Ascending aorta (tissue), 2 donors: ENCODE measurements at regions not wholly inside any gene's neighbourhood (a gene's known extent, or its start where the extent isn't known, plus 50 kb on each side); places are given as distances from the start of the nearest gene placed in this dataset.

Source experiments
- DNase-seq, 2 donors: peaks; one replicate each; pipeline ENCODE4 v3.0.0-alpha.2; 2019; ENCODE audit warnings: low spot score in 2 of 2
- H3K27ac ChIP-seq, 2 donors: fragments of 200-600 bp; sonication (generic); one replicate each; pipeline ENCODE4 v1.5.1; 2016 to 2017; ENCODE audit warnings: mild to moderate bottlenecking in 1 of 2
- H3K27me3 ChIP-seq: fragments of 200-600 bp; sonication (generic); one replicate; pipeline ENCODE4 v1.5.1; 2017
- H3K36me3 ChIP-seq, 2 donors: fragments of 200-600 bp; sonication (generic); one replicate each; pipeline ENCODE4 v1.5.1; 2016
- H3K4me1 ChIP-seq, 2 donors: fragments of 200-600 bp; sonication (generic); one replicate each; pipeline ENCODE4 v1.5.1; 2016 to 2017; ENCODE audit warnings: mild to moderate bottlenecking in 1 of 2
- H3K4me3 ChIP-seq, 2 donors: fragments of 200-600 bp; sonication (generic); one replicate each; pipeline ENCODE4 v1.5.1; 2016 to 2017; ENCODE audit warnings: mild to moderate bottlenecking in 1 of 2
- H3K9me3 ChIP-seq, 2 donors: fragments of 200-600 bp; sonication (generic); one replicate each; pipeline ENCODE4 v1.5.1; 2016
- intact Hi-C: fragments of 100-400 bp; cut with DNase I; formaldehyde crosslinking; loops from one replicate; pipeline ENCODE4 v1.15.1; 2023
- TF ChIP-seq, protein P1 (sequence below), 3 experiments: fragments of 200-600 bp in 2 of 3; fragments of 450-650 bp in 1 of 3; sonication (generic) in 2 of 3; IDR thresholded peaks; one replicate each; pipeline ENCODE4 v1.5.1; 2016 to 2019; ENCODE audit warnings: antibody characterized with exemption in 3 of 3, mild to moderate bottlenecking in 1 of 3, moderate library complexity in 1 of 3

GRCh38 chr15:57789225-57789624 is 82.7 kb downstream of the POLR2M start:
- no peaks in the 10 kb centered on the region for H3K4me1 ChIP-seq
- no peak overlapping the region for H3K4me3 ChIP-seq
- H3K9me3 ChIP-seq, result no peaks in the 10 kb centered on the region
- H3K27me3 ChIP-seq, result no peaks in the 10 kb centered on the region
- TF ChIP-seq, protein P1, sequence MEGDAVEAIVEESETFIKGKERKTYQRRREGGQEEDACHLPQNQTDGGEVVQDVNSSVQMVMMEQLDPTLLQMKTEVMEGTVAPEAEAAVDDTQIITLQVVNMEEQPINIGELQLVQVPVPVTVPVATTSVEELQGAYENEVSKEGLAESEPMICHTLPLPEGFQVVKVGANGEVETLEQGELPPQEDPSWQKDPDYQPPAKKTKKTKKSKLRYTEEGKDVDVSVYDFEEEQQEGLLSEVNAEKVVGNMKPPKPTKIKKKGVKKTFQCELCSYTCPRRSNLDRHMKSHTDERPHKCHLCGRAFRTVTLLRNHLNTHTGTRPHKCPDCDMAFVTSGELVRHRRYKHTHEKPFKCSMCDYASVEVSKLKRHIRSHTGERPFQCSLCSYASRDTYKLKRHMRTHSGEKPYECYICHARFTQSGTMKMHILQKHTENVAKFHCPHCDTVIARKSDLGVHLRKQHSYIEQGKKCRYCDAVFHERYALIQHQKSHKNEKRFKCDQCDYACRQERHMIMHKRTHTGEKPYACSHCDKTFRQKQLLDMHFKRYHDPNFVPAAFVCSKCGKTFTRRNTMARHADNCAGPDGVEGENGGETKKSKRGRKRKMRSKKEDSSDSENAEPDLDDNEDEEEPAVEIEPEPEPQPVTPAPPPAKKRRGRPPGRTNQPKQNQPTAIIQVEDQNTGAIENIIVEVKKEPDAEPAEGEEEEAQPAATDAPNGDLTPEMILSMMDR (IDR thresholded peaks at IDR 0.05), result no peak
- H3K27ac ChIP-seq, result no peak overlapping the region
- intact Hi-C loops, result no loop called here
- no peak for DNase-seq
- no peaks in the 10 kb centered on the region for H3K36me3 ChIP-seq

DNA sequence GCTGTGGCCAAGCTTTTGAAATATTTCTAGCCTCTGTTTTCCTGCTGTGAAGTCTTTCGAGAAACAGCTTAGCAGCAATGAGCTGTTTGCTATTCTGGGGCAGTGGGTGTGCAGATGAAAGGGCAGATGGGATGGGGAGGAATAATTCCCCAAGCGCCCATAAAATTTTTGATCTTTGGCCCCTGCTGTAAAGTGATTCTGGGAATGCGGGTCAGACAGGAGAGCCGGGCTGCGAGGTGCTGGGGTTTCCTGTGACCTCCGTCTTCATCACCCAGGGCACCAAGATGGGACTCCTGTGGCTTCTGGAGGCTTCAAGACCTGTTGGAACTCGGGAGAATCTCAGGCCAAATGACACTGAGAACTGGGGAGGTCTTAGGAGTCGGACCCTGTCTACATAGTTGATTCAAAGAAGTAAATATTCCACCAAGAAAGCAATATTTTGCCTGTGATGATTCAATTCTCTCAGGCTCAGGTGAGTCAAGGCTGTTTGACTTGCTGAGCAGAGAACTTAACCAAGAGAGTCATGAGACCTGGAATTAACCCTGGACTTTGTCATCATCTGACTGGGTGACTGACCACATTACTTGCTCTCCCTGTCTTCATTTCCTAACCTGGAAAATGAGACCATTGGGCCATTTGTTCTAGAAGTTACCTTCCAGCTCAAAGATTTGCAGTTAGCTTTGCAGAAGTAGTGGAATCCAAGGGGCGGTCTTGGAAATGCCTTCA is 86.4 kb downstream of the POLR2M start:
- Histone ChIP-seq H3K36me3 (no peaks in the 10 kb centered on the region), H3K27ac (no peak overlapping the region), H3K27me3 (no peaks in the 10 kb centered on the region), H3K4me1 (peaks cover 0 to 2% of the 10 kb centered on the region in 2 donors), H3K4me3 (no peak overlapping the region), H3K9me3 (no peaks in the 10 kb centered on the region)
- TF ChIP-seq, protein P1 (IDR thresholded peaks at IDR 0.05), result no peak
- intact Hi-C loops, result no loop called here
- no peak for DNase-seq

DNA sequence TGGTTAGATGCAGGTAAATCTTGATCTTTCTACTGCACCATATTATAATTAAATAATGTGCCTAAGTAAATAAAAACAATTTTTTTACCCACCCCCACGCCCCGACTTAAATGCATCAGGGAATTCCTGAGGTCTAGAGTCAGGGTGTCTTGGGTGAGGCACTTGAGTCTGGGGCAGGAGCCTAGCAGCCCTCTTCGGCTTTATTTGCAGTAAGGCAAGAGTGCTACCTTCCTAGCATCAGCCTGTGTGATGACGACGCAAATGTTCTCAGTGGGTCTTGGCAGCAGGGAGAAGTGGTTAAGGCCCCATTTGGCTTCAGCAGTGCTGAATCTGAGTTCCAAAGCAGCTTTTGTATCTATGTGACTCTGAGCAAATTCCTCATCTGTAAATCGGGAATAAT is 88.7 kb downstream of the POLR2M start:
- peaks cover 0 to 2% of the 10 kb centered on the region in 2 donors for H3K4me1 ChIP-seq
- TF ChIP-seq, protein P1 (IDR thresholded peaks at IDR 0.05), result no peak
- no peaks in the 10 kb centered on the region for H3K36me3 ChIP-seq
- no peaks in the 10 kb centered on the region for H3K27me3 ChIP-seq
- H3K4me3 ChIP-seq, result no peak overlapping the region
- intact Hi-C loops, result no loop called here
- no peaks in the 10 kb centered on the region for H3K9me3 ChIP-seq
- H3K27ac ChIP-seq, result no peak overlapping the region
- DNase-seq, result no peak

GRCh38 chr15:57796146-57796545 is 89.6 kb downstream of the POLR2M start:
- TF ChIP-seq, protein P1 (IDR thresholded peaks at IDR 0.05), result no peak
- no peaks in the 10 kb centered on the region for H3K27me3 ChIP-seq
- H3K9me3 ChIP-seq, result no peaks in the 10 kb centered on the region
- H3K4me1 ChIP-seq, result peaks cover 0 to 2% of the 10 kb centered on the region in 2 donors
- intact Hi-C loops, result no loop called here
- H3K4me3 ChIP-seq, result no peak overlapping the region
- DNase-seq, result no peak
- H3K36me3 ChIP-seq, result no peaks in the 10 kb centered on the region
- no peak overlapping the region for H3K27ac ChIP-seq

DNA sequence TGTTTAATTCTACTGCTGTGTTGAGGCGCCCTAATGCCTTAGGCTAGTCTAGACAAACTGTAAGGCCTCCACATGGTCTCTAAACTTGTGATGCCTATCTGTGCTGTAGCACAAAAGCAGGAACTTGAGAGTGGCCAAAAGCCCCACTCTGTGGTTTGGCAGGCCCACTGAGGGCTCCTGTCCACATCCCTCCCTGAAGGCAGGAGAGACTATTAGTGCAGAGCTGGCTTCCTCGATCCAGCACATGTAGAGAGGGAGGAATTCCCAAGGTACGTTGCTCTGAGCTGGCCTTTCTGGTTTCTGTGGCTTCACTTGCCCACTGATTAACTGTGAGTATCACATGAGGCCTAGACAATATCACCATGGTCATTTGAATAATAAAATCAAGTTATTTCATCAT is 90.6 kb downstream of the POLR2M start:
- DNase-seq, result no peak
- H3K4me1 ChIP-seq, result peaks cover 0 to 2% of the 10 kb centered on the region in 2 donors
- H3K27ac ChIP-seq, result no peak overlapping the region
- H3K36me3 ChIP-seq, result no peaks in the 10 kb centered on the region
- H3K9me3 ChIP-seq, result no peaks in the 10 kb centered on the region
- TF ChIP-seq, protein P1 (IDR thresholded peaks at IDR 0.05), result no peak
- intact Hi-C loops, result no loop called here
- no peaks in the 10 kb centered on the region for H3K27me3 ChIP-seq
- H3K4me3 ChIP-seq, result no peak overlapping the region
